BE2C (cell line): ENCODE measurements at regions not wholly inside any gene's neighbourhood (a gene's known extent, or its start where the extent isn't known, plus 50 kb on each side); places are given as distances from the start of the nearest gene placed in this dataset.
A peak's percentile ranks its signal among the peaks of the same experiment; 100 is the strongest.

ENCODE experiments used
- DNase-seq: peaks from one replicate; pipeline ENCODE4 v3.0.0-alpha.2; 2020
- H3K27me3 ChIP-seq: fragments of 250-450 bp; sonication (Bioruptor Pico); 2 replicates; pipeline ENCODE4 v1.5.1; 2020; ENCODE audit warnings: mild to moderate bottlenecking
- H3K36me3 ChIP-seq: fragments of 250-450 bp; sonication (Bioruptor Pico); 2 replicates; pipeline ENCODE4 v1.5.1; 2020; ENCODE audit warnings: mild to moderate bottlenecking
- H3K4me1 ChIP-seq: fragments of 250-450 bp; sonication (Bioruptor Pico); 2 replicates; pipeline ENCODE4 v1.5.1; 2020
- H3K4me3 ChIP-seq: 2 replicates; pipeline ENCODE4 v1.5.1; 2011; ENCODE audit warnings: low read depth, low read length
- H3K9me3 ChIP-seq: fragments of 250-450 bp; sonication (Bioruptor Pico); 2 replicates; pipeline ENCODE4 v1.5.1; 2020
- TF ChIP-seq, protein P1 (sequence below): IDR thresholded peaks from 2 replicates; pipeline ENCODE4 v1.5.1; 2012; ENCODE audit warnings: mild to moderate bottlenecking, low read depth, low read length

DNA sequence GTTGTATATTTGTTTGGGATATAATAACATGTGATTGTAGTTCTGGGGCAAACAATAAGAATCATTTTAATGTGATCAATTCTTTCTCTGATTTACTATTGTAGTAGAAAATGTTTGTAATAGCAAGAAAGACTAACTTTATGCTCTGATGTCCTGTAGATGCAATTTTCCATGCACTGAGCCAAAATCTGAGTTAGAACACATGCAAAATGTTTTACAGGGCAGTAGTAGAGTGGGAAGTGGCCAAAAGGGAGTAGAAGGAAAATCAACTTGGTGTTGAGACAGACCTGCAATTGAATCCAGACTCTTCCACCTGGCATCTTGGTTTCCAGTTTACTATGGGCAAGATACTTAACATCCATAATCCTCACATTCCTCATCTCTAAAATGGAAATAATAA is 93.5 kb upstream of the BMP5 start:
- Histone ChIP-seq H3K9me3 (no peaks in the 10 kb centered on the region), H3K4me3 (no peak overlapping the region), H3K27me3 (no peaks in the 10 kb centered on the region), H3K36me3 (no peaks in the 10 kb centered on the region), H3K4me1 (peaks cover 5% of the 10 kb centered on the region; the same call in 1 of the 2 replicates)
- DNase-seq: no peak
- TF ChIP-seq, protein P1, sequence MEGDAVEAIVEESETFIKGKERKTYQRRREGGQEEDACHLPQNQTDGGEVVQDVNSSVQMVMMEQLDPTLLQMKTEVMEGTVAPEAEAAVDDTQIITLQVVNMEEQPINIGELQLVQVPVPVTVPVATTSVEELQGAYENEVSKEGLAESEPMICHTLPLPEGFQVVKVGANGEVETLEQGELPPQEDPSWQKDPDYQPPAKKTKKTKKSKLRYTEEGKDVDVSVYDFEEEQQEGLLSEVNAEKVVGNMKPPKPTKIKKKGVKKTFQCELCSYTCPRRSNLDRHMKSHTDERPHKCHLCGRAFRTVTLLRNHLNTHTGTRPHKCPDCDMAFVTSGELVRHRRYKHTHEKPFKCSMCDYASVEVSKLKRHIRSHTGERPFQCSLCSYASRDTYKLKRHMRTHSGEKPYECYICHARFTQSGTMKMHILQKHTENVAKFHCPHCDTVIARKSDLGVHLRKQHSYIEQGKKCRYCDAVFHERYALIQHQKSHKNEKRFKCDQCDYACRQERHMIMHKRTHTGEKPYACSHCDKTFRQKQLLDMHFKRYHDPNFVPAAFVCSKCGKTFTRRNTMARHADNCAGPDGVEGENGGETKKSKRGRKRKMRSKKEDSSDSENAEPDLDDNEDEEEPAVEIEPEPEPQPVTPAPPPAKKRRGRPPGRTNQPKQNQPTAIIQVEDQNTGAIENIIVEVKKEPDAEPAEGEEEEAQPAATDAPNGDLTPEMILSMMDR: no peak

- no peak for DNase-seq
- H3K27me3 ChIP-seq: no peaks in the 10 kb centered on the region
- TF ChIP-seq, protein P1: no peak
- H3K36me3 ChIP-seq: no peaks in the 10 kb centered on the region
- H3K4me3 ChIP-seq: no peak overlapping the region
- H3K9me3 ChIP-seq: no peaks in the 10 kb centered on the region
- H3K4me1 ChIP-seq: peaks cover 8% of the 10 kb centered on the region
Measured at GRCh38 chr6:55964136-55964535, 88.7 kb upstream of the BMP5 start.

- DNase-seq: peak; percentile 30
Measured at GRCh38 chr6:55963301-55963700, 87.9 kb upstream of the BMP5 start.

GRCh38 chr6:55960344-55960743 is 85.0 kb upstream of the BMP5 start:
- TF ChIP-seq, protein P1: no peak
- Histone ChIP-seq H3K4me3 (no peak overlapping the region), H3K27me3 (no peaks in the 10 kb centered on the region), H3K4me1 (peaks cover 18% of the 10 kb centered on the region), H3K36me3 (no peaks in the 10 kb centered on the region), H3K9me3 (no peaks in the 10 kb centered on the region)
- no peak for DNase-seq

More at GRCh38 chr6:55963301-55963700, 87.9 kb upstream of the BMP5 start:
- Histone ChIP-seq H3K4me3 (no peak overlapping the region), H3K9me3 (no peaks in the 10 kb centered on the region), H3K4me1 (peaks cover 12% of the 10 kb centered on the region), H3K36me3 (no peaks in the 10 kb centered on the region), H3K27me3 (no peaks in the 10 kb centered on the region)
- TF ChIP-seq, protein P1: peak; percentile 61

DNA sequence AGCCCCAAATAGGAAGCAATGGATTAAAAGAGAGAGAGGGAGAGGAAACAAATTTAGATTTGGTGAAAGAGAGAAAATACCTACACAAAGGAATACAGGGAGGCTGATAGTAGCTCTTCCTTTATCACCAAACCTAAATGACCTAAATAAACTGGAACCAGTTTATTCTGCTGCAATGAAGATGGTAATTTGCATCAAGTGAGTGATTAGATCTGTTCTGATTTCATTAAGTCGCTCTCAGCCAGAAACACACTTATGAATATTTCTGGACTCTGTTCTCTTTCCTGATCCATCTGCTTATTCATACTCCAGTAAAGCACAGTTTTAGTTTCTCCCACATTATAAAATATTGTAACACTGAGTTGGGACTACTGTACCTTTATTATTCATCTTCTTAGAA is 83.4 kb upstream of the BMP5 start:
- peaks cover 24% of the 10 kb centered on the region for H3K4me1 ChIP-seq
- no peak for DNase-seq
- H3K27me3 ChIP-seq: no peaks in the 10 kb centered on the region
- TF ChIP-seq, protein P1: no peak
- no peaks in the 10 kb centered on the region for H3K9me3 ChIP-seq
- no peaks in the 10 kb centered on the region for H3K36me3 ChIP-seq
- no peak overlapping the region for H3K4me3 ChIP-seq

DNA sequence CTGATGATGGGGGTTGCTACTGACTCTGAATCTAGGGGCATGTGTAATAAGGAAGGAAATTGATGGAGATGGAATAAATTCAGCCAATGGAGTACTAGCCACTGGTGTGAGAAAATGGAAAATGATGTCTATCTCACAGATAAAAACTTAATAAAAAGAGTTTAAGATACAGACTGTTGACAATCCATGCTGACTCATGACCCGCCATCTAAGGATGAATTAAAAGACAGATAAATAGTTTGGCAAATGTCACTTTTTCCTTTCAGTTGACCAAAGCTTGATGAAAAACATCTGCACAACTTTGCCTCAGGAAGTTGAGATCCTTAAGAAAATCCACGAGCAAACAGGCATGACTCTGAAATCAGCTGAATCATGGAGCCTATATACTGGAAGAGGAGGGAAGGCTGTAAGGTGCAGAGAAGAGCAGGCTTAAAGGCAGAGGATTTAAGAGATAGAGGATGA is 82.6 kb upstream of the BMP5 start:
- H3K27me3 ChIP-seq: no peaks in the 10 kb centered on the region
- TF ChIP-seq, protein P1: no peak
- H3K9me3 ChIP-seq: no peaks in the 10 kb centered on the region
- DNase-seq: no peak
- peaks cover 17% of the 10 kb centered on the region for H3K4me1 ChIP-seq
- H3K4me3 ChIP-seq: no peak overlapping the region
- H3K36me3 ChIP-seq: no peaks in the 10 kb centered on the region
